NCI-H510A treated with DMSO at 0.1 percent for 48 hours (cell line): ENCODE measurements at regions not wholly inside any gene's neighbourhood (a gene's known extent, or its start where the extent isn't known, plus 50 kb on each side); places are given as distances from the start of the nearest gene placed in this dataset.
"Not testable (repeated sequence)": the region's sequence is repeated elsewhere in the genome, so short reads cannot be mapped to it uniquely, and the experiment has no call there.

ENCODE experiments used
- DNase-seq: peaks from one replicate; lab custom pipeline; 2025; lab: John Stamatoyannopoulos, UW

DNA sequence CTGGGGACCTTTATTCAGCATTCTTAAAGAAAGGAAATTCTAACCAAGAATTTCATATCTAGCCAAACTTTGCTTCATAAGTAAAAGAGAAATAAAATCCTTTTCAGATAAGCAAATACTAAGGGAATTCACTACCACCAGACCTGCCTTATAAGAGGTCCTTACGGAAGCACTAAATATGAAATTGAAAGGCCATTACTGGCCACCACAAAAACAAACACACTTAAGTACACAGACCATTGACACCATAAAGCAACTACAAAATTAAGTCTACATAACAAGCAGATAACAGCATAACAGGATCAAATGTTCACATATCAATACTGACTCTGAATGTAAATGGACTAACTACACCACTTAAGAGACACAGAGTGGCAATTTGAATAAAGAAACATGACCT is 361.4 kb upstream of the POU5F2 start:
- peak; percentile 12 for DNase-seq

DNA sequence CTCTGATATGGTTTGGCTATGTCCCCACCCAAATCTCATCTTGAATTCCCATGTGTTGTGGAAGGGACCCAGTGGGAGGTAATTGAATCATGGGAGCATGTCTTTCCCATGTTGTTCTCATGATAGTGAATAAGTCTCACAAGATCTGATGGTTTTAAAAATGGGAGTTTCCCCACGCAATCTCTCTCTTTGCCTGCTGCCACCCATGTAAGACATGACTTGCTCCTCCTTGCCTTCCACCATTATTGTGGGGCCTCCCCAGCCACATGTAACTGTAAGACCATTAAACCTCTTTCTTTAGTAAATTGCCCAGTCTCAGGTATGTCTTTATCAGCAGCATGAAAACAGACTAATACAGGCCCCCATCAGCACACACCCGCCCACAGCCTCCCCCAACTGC is 356.0 kb upstream of the POU5F2 start:
- DNase-seq, result not testable (repeated sequence)

DNA sequence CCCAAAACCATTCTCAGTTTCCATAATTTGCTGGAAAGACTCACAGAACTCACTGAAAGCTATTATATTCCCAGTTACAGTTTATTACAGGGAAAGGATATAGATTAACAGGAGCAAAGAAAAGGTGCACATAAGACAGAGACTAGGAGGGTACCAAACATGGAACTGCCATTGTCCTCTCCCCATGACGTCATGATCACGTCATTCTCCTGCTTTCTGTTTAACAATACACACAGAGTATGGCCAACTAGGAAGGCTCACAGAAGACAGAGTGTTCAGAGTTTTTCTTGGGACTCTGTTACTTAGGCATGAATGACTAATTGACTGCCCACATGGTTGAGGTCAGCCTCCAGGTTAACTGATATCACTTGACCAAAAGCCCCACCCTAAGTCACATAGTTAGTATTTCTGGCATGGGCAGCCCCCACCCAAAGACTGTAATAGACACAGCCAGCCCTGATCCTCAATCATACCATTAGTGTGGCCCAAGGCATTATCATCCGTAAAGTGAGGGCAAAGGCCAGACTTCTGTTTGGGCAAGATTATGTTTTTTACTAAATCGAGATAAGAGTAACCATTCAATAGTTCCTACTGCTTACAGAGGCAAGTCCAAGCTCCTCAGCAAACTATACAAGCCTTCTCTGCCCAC is 353.5 kb upstream of the POU5F2 start:
- no peak for DNase-seq

DNA sequence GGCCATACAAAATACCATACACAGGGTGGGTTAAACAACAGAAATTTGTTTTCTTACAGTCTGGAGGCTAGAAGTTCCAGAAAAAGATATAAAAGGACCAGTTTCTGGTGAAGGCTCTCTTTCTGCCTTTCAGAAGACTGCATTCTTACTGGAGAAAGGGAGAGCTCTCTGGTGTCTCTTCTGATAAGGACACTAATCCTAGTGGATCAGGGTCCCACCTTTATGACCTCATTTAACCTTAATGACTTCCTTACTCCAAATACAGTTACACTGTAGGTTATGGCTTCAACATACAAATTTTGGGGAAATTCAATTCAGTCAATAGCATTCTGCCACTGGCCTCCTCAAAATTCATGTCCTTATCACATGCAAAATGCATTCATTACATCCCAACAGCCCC is 351.9 kb upstream of the POU5F2 start:
- DNase-seq, result no peak

DNA sequence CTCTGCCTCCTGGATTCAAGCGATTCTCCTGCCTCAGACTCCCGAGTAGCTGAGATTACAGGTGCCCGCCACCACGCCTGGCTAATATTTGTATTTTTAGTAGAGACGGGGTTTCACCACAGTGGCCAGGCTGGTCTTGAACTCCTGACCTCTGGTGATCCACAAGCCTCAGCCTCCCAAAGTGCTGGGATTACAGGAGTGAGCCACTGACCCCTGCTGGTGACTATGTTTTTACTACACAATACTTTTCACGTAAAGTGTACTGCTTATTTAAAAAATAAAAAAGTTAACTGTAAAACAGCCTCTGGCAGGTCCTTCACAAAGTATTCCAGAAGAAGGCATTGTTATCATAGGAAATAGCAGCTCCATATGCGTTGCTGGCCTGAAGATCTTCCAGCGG is 345.2 kb upstream of the POU5F2 start:
- DNase-seq, result not testable (repeated sequence)

DNA sequence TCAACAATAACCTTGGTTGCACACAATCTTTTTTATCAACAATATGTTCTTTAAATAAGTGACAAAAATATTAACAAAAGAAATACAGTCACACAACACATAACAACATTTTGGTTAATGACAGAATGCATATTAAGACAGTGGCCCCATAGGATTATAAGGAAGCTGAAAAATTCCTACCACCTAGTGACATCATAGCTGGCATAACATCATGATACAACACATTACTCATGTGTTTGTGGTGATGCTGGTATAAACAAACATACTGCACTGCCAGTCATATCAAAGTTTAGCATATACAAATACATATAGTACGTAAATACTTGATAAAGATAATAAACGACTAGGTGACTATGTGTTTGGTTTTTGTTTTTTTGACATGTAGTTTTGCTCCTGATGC is 344.8 kb upstream of the POU5F2 start:
- no peak for DNase-seq

DNA sequence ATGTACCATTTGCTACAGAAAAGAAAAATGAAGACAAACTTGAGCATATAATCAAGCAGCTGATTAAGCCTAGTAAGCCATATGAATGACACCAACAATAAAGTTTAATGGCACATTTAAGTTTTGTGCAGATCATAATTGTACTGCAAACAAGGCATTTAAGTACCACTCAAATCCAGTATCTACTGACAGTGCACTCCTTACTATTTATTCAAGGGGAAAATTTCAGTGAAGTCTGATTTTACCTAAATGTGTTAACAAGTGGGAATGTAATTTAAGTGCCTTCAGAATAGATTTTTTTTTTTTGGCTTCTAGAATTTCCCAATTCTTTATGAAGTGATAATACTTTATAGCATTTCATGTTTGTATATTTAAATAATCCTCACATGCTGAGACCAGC is 341.0 kb upstream of the POU5F2 start:
- DNase-seq, result peak; percentile 47

DNA sequence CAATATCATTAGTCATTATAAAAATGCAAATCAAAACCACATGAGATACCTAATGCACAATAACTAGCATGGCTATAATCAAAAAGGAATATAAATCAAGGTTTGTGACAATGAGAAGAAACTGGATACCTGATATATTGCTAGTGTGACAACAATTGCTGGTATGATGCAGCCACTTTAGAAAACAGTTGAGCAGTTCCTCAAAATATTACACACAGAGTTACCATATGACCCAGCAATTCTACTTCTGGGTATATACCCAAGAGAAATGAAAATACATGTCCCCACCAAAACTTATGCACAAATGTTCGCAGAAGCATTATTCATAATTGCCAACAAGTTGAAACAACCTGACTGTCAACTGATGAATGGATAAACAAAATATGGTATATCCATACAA is 339.7 kb upstream of the POU5F2 start:
- DNase-seq, result no peak

DNA sequence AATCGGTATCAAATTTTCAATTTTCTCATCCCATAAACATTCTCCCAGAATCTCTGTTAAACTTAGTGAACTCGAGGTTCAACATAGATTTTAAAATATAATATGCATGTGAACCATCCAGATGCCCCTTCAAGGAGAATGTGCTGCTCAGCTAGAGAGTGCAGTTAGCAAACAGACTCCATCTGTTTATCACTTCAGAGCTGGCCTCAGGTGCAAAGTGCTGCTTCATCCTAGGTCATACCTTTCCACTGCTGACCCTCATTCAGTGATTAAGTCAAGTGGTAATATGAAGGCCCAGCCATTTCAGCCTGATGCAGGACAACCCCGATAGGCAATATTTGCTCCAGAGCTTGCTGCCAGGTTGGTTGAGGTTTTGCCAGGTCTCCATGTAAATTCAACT is 339.0 kb upstream of the POU5F2 start:
- DNase-seq, result peak; percentile 16

DNA sequence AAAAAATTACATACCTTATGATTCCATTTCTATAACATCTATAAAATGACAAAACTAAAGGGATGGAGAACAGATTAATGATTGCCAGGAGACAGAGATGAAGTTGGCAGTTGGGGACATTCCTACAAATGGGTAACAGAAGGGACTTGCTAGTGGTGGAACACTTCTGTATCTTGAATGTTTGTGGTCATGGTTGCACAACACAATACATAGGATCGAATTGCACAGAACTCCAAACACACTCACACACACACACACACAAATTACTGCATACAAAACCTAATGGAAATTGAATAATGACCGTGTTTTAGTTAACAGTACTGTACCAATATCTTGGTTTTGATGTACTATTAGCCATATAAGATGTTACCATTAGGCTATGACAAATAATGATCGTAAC is 330.7 kb upstream of the POU5F2 start:
- DNase-seq, result no peak

DNA sequence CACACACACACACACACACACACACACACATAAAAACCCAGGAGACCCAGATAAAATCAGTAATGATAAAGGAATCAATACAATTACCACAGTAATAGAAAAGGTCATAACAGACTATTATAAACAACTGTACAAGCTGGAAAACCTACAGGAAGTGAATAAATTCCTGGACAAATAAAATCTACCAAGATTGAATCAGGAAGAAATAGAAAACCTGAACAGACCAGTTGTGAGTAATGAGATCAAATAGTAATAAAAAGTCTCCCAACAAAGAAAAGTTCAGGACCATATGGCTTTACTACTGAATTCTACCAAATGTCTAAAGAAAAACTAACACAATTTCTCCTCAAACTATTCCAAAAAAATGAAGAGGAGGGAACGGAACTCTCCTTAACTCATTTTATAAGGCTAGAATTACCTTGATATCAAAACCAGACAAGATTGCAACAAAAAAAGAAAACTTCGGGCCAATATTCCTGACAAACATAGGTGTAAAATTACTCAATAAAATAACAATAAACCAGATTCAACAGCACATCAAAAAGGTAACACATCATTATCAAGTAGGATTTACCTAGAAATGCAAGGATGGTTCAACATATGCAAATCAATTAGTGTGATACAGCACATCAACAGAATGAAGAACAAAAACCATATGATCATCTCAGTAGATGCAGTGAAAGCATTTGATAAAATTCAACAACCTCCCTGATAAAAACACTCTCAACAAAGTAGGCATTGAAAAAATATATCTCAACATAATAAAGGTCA is 325.2 kb upstream of the POU5F2 start:
- no peak for DNase-seq

DNA sequence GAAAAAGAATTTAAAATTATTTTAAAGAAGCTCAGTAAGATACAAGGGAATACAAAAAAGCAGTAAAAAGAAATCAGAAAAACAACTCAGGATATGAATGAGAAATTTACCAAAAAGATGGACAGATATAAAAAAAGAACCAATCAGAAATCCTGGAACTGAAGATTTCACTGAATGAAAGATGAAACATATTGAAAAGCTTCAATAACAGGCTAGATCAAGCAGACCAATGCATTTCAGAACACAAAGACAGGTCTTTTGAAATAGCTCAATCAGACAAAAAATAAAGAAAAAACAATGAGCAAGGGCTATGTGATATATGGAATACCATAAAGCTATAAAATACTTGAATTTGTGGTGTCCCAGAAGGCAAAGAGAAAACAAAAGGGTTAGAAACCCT is 322.6 kb upstream of the POU5F2 start:
- DNase-seq, result no peak

DNA sequence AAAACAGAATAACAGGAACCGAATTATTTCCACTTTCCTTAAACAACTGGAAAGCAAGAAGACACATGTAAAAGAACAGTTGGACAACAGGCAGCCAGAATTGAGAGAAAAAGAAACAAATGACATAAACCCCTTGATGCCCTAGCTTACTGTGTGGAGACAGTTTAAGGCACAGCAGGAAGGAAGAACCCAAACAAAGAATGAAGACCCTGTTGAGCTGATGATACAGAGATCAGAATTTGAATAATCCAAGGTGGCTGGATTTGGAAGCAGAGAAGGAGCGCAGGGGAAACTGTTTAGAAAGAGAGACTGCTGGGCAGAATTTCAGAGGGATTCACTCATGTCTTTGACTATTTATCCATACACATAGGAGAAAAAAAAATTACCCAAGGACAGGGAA is 316.3 kb upstream of the POU5F2 start:
- no peak for DNase-seq

DNA sequence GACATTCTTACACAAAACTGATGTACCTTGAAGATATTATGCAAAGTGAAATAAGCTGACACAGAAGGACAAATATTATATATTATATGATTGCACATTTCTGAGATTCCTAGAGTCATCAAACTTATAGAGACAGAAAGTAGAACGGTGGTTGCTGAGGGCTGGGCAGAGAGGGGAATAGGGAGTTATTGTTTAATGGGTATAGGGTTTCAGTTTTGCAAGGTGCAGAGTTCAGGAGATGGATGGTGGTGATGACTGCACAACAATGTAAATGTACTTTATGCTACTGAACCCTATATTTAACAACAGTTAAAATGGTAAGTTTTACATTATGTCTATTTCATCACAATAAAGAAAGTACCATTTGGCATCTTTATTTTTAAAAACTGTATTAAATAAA is 315.8 kb upstream of the POU5F2 start:
- DNase-seq, result no peak

DNA sequence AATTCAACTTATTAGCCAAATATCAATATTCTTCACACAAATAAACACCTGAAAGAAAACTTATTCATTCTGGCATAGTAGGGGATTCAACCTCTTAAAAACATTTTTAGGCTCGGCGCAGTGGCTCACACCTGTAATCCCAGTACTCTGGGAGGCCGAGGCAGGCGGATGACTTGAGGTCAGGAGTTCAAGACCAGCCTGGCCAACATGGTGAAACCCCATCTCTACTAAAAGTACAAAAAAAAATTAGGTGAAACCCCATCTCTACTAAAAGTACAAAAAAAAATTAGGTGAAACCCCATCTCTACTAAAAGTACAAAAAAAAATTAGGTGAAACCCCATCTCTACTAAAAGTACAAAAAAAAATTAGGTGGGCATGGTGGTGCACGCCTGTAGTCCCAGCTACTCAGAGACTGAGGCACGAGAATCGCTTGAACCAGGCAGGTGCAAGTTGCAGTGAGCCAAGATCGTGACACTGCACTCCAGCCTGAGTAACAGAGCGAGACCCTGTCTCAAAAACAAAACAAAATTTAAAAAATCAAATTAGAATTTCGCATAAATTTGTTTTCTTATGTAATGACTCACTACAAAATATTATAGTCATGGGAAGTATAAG is 308.0 kb upstream of the POU5F2 start:
- DNase-seq, result not testable (repeated sequence)

DNA sequence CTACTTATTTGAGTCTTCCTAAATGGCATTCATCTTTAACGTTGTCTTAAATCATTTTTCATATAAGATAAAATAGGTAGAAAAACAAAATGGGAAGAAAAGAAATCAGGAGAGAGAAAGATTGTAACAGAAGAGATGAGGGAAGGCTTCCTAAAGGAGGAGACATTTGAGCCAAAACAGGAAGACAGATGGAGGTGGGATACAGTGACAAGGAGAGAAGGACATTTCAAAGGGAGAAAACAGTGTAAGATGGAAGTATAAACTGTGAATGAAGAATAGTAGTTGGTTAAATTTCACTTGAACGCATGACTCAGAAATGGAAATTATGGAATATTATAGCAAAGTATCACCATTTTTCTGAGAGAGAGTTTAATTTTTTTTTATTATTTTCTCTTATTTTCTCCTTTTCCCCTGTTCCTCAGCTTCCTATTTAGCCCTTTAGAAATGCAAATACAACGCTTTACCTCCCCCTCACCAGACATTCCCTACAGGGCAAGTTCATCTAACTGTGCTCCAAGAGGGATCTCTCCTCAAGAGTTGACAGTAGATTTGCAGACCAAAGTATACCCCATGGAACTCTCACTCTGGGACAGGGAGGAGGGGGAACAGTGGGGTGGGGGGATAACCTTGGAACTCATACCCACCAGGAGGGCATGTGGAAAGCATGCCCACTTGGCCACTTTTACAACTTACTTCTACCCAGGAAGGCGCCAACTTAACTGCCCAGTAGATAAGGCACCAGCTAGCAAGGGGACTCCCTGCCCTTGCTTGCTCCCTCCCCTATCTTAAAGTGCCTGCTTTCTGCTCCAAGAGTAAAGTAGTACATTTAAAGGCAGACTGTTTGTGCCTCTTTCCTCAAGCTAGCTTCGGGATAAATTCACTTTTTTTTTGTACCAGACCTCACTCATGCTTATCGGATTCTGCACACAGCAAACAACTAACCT is 304.7 kb upstream of the POU5F2 start:
- DNase-seq, result no peak

DNA sequence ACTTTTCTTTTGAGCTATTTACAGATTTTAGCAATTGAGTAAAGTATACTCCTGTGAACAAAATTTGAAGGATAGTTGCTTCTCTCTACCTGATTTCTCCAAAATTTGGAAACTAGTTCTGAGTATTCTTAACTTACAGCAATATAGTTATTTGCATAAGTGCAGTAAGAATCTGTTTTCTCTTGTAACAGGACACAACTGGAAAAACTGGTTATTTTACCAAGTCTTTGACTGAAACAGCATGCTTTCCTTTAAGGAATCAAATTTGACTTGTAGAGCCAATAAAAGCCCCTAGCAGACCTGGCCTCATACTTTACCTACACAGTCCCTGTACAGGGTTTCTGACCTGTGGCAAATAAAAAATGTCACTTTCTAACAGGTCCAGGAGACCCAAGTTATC is 301.9 kb upstream of the POU5F2 start:
- DNase-seq, result no peak

DNA sequence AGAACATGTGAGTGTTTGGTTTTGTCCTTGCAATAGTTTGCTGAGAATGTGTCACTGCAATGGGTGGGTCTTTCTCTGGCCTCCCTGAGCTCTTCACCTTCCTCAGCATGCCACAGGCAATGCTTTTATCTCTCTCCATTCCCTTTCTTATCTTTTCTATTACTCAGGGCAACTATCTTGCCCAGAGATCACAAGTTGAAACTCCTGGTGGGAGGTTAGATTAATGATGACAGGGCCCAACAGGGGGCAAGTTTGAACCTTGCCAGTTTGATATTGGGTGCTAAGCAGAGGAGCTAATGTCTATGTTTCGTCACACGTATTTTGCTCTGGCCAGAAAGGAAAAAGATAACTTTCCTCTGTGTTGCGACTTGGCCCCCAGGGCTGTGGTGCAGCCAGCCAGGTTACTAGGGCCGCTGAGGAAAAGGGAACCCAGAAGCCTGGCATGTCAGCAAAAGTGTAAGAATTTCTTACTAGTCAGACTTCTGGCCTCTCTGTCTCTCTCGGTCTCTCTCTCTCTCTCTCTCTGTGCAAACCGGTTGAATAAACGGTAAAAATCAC is 299.3 kb upstream of the POU5F2 start:
- no peak for DNase-seq

DNA sequence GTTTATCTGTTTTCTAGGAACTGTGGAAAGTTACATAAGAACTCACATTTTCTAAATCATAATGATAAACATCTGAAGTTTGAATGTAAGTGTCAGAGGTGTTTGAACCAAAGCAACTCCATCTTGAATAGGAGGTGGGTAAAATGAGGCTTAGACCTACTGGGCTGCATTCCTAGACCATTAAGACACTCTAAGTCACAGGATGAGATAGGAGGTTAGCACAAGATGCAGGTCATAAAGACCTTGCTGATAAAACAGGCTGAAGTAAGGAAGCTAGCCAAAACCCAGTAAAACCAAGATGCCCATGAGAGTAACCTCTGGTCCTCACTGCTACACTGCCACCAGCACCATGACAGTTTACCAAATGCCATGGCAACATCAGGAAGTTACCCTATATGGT is 297.7 kb upstream of the POU5F2 start:
- no peak for DNase-seq

DNA sequence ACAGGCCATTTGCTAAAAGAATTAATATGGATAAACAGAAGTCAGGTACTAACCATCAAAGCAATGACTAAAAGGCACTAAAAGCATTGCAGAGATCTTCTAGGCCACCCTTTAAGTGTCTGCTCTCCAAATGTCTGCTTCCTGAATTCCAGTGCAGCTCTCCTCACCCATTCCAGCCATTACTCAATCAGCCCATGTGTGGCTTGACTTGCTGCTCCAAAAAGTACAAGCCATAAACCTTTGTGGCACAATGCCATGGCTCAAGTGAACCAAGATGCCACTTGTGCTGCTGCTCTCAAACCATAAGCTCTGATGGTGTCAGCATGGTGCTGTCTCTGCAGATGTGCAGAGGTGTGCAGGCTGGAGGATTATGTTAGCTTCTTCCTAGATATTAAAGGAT is 290.2 kb upstream of the POU5F2 start:
- no peak for DNase-seq

DNA sequence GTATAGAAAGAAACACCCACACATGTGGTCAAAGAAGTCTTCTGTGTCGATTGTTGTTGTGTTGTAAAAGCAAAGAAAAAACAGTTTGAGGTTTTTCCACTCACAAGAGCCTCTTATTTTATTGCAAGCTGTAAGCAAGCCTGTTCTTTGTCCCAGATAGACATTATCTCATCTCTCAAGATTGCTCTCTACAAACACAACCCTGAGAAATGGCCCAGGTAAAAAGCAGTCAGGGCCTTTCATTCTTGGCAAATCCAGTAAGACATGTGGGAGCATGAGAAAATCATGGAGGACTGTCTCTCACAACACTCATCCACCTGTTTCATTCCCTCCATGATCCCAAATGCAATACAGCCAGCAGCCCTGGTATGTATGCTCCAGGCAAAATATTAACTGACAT is 286.6 kb upstream of the POU5F2 start:
- no peak for DNase-seq

DNA sequence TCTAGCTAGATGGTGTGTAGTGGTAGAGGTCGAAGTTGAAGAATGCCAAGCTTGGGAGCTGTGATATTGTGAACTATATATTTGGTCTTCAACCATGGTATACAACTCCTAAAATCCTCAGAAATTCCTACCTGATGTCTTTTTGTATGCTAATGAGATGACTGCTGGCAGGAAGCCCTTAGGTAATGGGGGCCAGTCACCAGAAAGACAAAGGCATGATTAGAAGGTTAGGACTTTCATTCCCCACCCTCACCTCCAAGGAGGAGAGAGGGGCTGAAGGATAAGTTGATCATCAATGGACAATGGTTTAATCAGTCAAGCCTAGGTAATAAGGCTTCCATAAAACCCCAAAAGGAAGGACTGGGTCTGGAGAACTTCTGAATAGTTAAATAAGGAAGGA is 285.7 kb upstream of the POU5F2 start:
- DNase-seq, result no peak
